OCI-LY7 (cell line): ENCODE measurements at regions not wholly inside any gene's neighbourhood (a gene's known extent, or its start where the extent isn't known, plus 50 kb on each side); places are given as distances from the start of the nearest gene placed in this dataset.

ENCODE experiments used
- BruUV-seq: library from RNA; stranded (reverse); fragments of 400-500 nt; replicated peaks from 2 replicates; lab custom pipeline; 2021; lab: Mats Ljungman, UMichigan
- CTCF ChIA-PET: fragments of 300-600 bp; sonication (Branson Sonifier 250); formaldehyde crosslinking; loops from one replicate; lab custom pipeline; 2022; ENCODE audit warnings: antibody characterized with exemption; ENCODE audit not compliant: unreplicated experiment; lab: Charles Lee
- POLR2A ChIA-PET: fragments of 300-600 bp; sonication (Branson Sonifier 250); formaldehyde crosslinking; loops from one replicate; lab custom pipeline; 2022; ENCODE audit warnings: antibody characterized with exemption; lab: Charles Lee
- DNase-seq: peaks from one replicate; pipeline ENCODE4 v3.0.0-alpha.2; 2015; ENCODE audit warnings: low spot score
- H2AFZ ChIP-seq: fragments of 200-600 bp; sonication (generic), shearing (Covaris generic); 2 replicates; pipeline ENCODE4 v1.6.1; 2014; ENCODE audit warnings: mild to moderate bottlenecking, antibody characterized with exemption, low read length, moderate library complexity
- H3K27ac ChIP-seq: fragments of 200-600 bp; sonication (generic); 2 replicates; pipeline ENCODE4 v1.5.1; 2014; ENCODE audit warnings: mixed run types, low read depth, mild to moderate bottlenecking, moderate library complexity, low read length, inconsistent platforms; ENCODE audit not compliant: poor library complexity, severe bottlenecking
- H3K36me3 ChIP-seq: fragments of 200-600 bp; sonication (generic); 2 replicates; pipeline ENCODE4 v1.6.1; 2014; ENCODE audit warnings: mild to moderate bottlenecking, antibody characterized with exemption, low read length, moderate library complexity, mixed read lengths; ENCODE audit not compliant: insufficient read depth
- H3K4me1 ChIP-seq: fragments of 200-600 bp; sonication (generic); 2 replicates; pipeline ENCODE4 v1.5.1; 2014; ENCODE audit warnings: mild to moderate bottlenecking, low read length; ENCODE audit not compliant: insufficient read depth, poor library complexity, severe bottlenecking
- H3K4me2 ChIP-seq: fragments of 200-600 bp; sonication (generic); 2 replicates; pipeline ENCODE4 v1.6.1; 2014; ENCODE audit warnings: mild to moderate bottlenecking, low read length
- H3K4me3 ChIP-seq: fragments of 200-600 bp; sonication (generic); 2 replicates; pipeline ENCODE4 v1.5.1; 2014; ENCODE audit warnings: mild to moderate bottlenecking, low read depth, low read length; ENCODE audit not compliant: poor library complexity, severe bottlenecking
- H3K79me2 ChIP-seq: fragments of 200-600 bp; sonication (generic); 2 replicates; pipeline ENCODE4 v1.6.1; 2016; ENCODE audit warnings: low read depth, mild to moderate bottlenecking, low read length, moderate library complexity, mixed read lengths; ENCODE audit not compliant: insufficient read depth
- H3K9me2 ChIP-seq: fragments of 200-600 bp; sonication (generic); 2 replicates; pipeline ENCODE4 v1.6.1; 2016; ENCODE audit warnings: mild to moderate bottlenecking, low read length, mixed read lengths; ENCODE audit not compliant: insufficient read depth
- H3K9me3 ChIP-seq: fragments of 200-600 bp; sonication (generic); 2 replicates; pipeline ENCODE4 v1.6.1; 2014; ENCODE audit warnings: mild to moderate bottlenecking, mixed run types, low read length, mixed read lengths
- H4K20me1 ChIP-seq: fragments of 200-600 bp; sonication (generic); 2 replicates; pipeline ENCODE4 v1.6.1; 2014; ENCODE audit warnings: mild to moderate bottlenecking, antibody characterized with exemption, low read length, moderate library complexity, mixed read lengths; ENCODE audit not compliant: insufficient read depth
- CTCF ChIP-seq: fragments of 200-600 bp; sonication (generic); conservative IDR thresholded peaks from 2 replicates; pipeline ENCODE4 v1.5.1; 2014; ENCODE audit warnings: mild to moderate bottlenecking, antibody characterized with exemption, low read length, moderate library complexity, mixed read lengths
- EZH2phosphoT487 ChIP-seq: fragments of 200-600 bp; sonication (generic); IDR thresholded peaks from 2 replicates; pipeline ENCODE4 v1.6.1; 2018; ENCODE audit warnings: low read depth, borderline replicate concordance, mild to moderate bottlenecking, mixed run types, antibody characterized with exemption, low read length, moderate library complexity, mixed read lengths
- intact Hi-C: fragments of 100-400 bp; cut with micrococcal nuclease; formaldehyde crosslinking; loops from one replicate; pipeline ENCODE4 v1.10.0; 2022; ENCODE audit not compliant: unreplicated experiment

- Histone ChIP-seq H3K9me2 (no peaks in the 10 kb centered on the region), H3K79me2 (no peaks in the 10 kb centered on the region), H3K9me3 (no peaks in the 10 kb centered on the region), H3K27ac (no peak overlapping the region), H3K4me2 (peak overlapping the region; percentile 62), H3K36me3 (no peaks in the 10 kb centered on the region), H4K20me1 (no peaks in the 10 kb centered on the region), H2AFZ (peak overlapping the region; percentile 74; the same call in 1 of the 2 replicates), H3K4me3 (peak overlapping the region; percentile 69), H3K4me1 (peaks cover 12% of the 10 kb centered on the region)
- POLR2A ChIA-PET: interaction anchor here (1.0 to 1.3 kb wide), 2 partner anchors 23 to 29 kb away, joined by 3 read pairs; no protein-coding TSS in a partner anchor
- CTCF ChIA-PET: interaction anchor here (1.0 kb wide), 1 partner anchor 19 kb away, joined by 3 read pairs; no protein-coding TSS in a partner anchor
- intact Hi-C loops: no loop called here
- 0 out of 2 replicates have a peak, but pooled peaks have one; percentile 18 for TF ChIP-seq CTCF
- no peak for TF ChIP-seq EZH2phosphoT487
- no TSS peak for BruUV-seq
- DNase-seq: peak; percentile 47
Observed at GRCh38 chr3:168249550-168250414, 154.1 kb upstream of the GOLIM4 start.

GRCh38 chr3:168249205-168249549 is 153.5 kb upstream of the GOLIM4 start:
- TF ChIP-seq CTCF: no peak
- TF ChIP-seq EZH2phosphoT487: no peak
- H3K79me2 ChIP-seq: no peaks in the 10 kb centered on the region
- no peaks in the 10 kb centered on the region for H3K9me2 ChIP-seq
- H3K4me3 ChIP-seq: peak overlapping the region; percentile 69
- ChIA-PET POLR2A (no interaction called here), CTCF (interaction anchor here (1.0 kb wide), 1 partner anchor 19 kb away, joined by 3 read pairs; no protein-coding TSS in a partner anchor)
- DNase-seq: no peak
- H4K20me1 ChIP-seq: no peaks in the 10 kb centered on the region
- no peaks in the 10 kb centered on the region for H3K9me3 ChIP-seq
- no TSS peak for BruUV-seq
- intact Hi-C loops: no loop called here
- no peaks in the 10 kb centered on the region for H3K36me3 ChIP-seq
- peak overlapping the region; percentile 74; the same call in 1 of the 2 replicates for H2AFZ ChIP-seq
- H3K27ac ChIP-seq: no peak overlapping the region
- peak overlapping the region; percentile 62 for H3K4me2 ChIP-seq
- H3K4me1 ChIP-seq: peaks cover 12% of the 10 kb centered on the region
